ENCODE measurements at regions not wholly inside any gene's neighbourhood (a gene's known extent, or its start where the extent isn't known, plus 50 kb on each side); places are given as distances from the start of the nearest gene placed in this dataset.

- TF ChIP-seq TAF1 (IDR thresholded peaks at IDR 0.05; ENCODE audit: low read depth, low read length) (no peak), POLR2AphosphoS5 (IDR thresholded peaks at IDR 0.05; ENCODE audit: low read depth, low read length) (no peak), POLR2A (IDR thresholded peaks at IDR 0.05; ENCODE audit: low read depth, low read length) (no peak), PAX5 (IDR thresholded peaks at IDR 0.05; ENCODE audit: insufficient read depth, low read length, severe bottlenecking) (no peak)
These were observed 193.1 kb upstream of the PDE4D start for GRCh38 chr5:60086583-60086982.

All from GM12891 (cell line).